Coronary artery (tissue), 2 donors: ENCODE measurements at regions not wholly inside any gene's neighbourhood (a gene's known extent, or its start where the extent isn't known, plus 50 kb on each side); places are given as distances from the start of the nearest gene placed in this dataset.

Experiments used
- DNase-seq: peaks from one replicate; pipeline ENCODE4 v3.0.0-alpha.2; 2017; ENCODE audit warnings: low spot score
- H3K27ac ChIP-seq, 2 donors: fragments of 200-600 bp; sonication (generic); one replicate each; pipeline ENCODE4 v1.5.1; 2016 to 2019
- H3K4me3 ChIP-seq: fragments of 200-600 bp; sonication (generic); 2 replicates; pipeline ENCODE4 v1.5.1; 2016; ENCODE audit warnings: mild to moderate bottlenecking, moderate library complexity
- TF ChIP-seq, protein P1 (sequence below): fragments of 200-600 bp; sonication (generic); IDR thresholded peaks from one replicate; pipeline ENCODE4 v1.5.1; 2019; ENCODE audit warnings: antibody characterized with exemption

- DNase-seq, result no peak
- TF ChIP-seq, protein P1, sequence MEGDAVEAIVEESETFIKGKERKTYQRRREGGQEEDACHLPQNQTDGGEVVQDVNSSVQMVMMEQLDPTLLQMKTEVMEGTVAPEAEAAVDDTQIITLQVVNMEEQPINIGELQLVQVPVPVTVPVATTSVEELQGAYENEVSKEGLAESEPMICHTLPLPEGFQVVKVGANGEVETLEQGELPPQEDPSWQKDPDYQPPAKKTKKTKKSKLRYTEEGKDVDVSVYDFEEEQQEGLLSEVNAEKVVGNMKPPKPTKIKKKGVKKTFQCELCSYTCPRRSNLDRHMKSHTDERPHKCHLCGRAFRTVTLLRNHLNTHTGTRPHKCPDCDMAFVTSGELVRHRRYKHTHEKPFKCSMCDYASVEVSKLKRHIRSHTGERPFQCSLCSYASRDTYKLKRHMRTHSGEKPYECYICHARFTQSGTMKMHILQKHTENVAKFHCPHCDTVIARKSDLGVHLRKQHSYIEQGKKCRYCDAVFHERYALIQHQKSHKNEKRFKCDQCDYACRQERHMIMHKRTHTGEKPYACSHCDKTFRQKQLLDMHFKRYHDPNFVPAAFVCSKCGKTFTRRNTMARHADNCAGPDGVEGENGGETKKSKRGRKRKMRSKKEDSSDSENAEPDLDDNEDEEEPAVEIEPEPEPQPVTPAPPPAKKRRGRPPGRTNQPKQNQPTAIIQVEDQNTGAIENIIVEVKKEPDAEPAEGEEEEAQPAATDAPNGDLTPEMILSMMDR, result no peak
- H3K4me3 ChIP-seq, result no peak overlapping the region
- no peak overlapping the region for H3K27ac ChIP-seq
These were observed 76.0 kb downstream of the FAM124B start for GRCh38 chr2:224325941-224326340.

GRCh38 chr2:224324604-224325003 is 77.3 kb downstream of the FAM124B start:
- Histone ChIP-seq H3K27ac (no peak overlapping the region), H3K4me3 (no peak overlapping the region)
- no peak for DNase-seq
- TF ChIP-seq, protein P1, result no peak

- DNase-seq, result no peak
- no peak overlapping the region for H3K27ac ChIP-seq
- TF ChIP-seq, protein P1, result no peak
- H3K4me3 ChIP-seq, result no peak overlapping the region
These were observed 81.2 kb downstream of the FAM124B start for GRCh38 chr2:224320660-224321059.

- TF ChIP-seq, protein P1, result no peak
- Histone ChIP-seq H3K4me3 (no peak overlapping the region), H3K27ac (no peak overlapping the region)
- DNase-seq, result no peak
These were observed 82.2 kb downstream of the FAM124B start for GRCh38 chr2:224319750-224320149.

DNA sequence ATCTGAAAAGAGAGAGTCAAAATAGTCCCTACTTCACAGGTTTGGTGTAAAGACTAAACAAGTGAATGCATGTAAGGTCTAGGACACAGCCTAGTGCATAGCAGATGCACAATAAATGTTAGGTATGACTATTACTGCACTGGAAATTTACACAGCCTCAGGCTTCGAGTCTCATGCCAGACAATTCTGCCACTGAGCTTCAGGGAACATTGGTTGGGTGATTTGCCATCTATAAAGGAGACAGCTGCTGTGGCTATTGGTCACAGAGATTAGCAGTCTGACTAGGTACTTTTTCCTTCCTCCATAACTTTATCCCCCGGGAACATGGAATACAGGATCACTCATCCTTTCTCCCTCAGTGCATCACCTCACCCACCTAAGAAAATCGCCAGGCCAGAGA is 89.2 kb downstream of the FAM124B start:
- no peak for DNase-seq
- TF ChIP-seq, protein P1, result no peak
- no peak overlapping the region for H3K4me3 ChIP-seq
- no peak overlapping the region for H3K27ac ChIP-seq

GRCh38 chr2:224310943-224311625 is 90.8 kb downstream of the FAM124B start:
- no peak for DNase-seq
- TF ChIP-seq, protein P1, result no peak
- Histone ChIP-seq H3K27ac (no peak overlapping the region), H3K4me3 (no peak overlapping the region)

DNA sequence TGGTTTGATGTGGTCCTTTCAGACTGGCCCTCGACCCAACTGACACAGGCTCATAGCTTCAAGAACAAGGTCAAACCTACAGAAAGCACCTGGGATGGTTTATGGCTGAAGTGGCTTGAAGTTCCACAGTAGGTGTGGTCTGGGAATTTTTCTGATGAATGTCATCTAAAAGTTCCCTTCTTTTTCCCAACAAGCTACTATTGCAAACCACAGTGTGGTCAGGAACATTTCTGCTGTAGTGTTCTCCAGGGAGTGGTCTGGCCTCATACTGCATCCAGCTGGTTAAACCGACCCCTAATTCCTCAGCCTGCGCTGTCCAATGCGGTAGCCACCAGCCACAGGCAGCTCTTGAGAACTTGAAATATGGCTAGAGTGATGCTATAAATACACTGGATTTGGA is 92.7 kb downstream of the FAM124B start:
- TF ChIP-seq, protein P1, result no peak
- DNase-seq, result no peak
- no peak overlapping the region for H3K4me3 ChIP-seq
- no peak overlapping the region for H3K27ac ChIP-seq
